ENCODE measurements at regions not wholly inside any gene's neighbourhood (a gene's known extent, or its start where the extent isn't known, plus 50 kb on each side); places are given as distances from the start of the nearest gene placed in this dataset.

DNA sequence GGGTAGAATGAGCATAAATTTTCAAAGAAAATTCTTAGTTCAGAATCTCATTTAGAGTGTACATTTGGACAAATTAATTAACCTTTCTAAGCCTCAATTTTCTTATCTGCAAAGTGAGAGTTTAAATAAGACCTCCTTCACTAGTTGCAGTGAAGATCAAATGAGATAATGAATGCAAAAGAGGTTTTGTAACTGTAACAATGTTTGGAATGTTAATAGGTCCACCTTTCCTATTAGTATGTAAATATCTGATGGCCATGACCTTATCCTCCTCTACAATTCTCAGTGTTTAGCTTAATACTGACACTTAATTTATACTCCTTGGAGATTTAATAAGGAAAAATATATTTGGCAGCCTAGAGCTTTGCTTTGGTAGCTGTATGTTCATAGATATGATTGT is 138.8 kb downstream of the GABRG1 start:
- no peak for DNase-seq (ENCODE audit: low read depth)

DNA sequence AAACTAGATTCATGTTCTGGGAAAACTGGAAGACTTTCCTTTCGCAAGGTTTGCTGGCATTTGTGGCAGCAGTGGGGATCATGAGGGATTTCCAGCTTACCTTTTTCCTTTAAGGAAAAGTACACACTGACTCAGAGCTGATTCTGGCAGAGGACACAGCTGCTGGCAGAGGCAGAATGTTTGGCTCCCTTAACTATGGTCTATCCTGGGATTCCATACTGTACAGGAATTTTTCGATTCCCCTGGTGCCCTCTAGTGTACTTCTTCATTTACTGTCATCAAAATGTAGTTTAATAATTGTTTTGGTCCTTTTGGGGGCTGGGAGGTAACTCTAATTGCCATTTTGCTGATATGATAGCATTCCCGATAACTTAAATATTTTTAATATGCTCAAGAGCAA is 152.7 kb downstream of the GABRG1 start:
- no peak for DNase-seq (ENCODE audit: low read depth)

DNA sequence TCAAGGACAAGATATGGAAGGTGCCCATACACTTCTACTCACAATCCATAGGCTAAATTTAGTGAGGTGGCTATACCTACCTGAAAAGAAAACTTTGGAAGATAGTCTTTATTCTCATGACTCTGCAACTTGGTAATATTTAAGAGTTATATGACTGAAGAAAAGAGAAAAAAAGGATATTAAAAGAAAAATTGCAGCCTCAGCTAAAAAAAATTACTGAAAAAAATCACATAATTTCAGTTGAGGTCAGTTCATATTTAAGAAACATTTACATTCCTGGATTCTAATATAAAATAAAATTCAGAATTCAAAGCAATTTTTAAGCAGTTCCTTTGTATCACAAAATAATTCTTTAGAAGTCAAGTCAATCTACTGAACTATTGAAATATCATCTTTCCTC is 166.5 kb downstream of the GABRG1 start:
- DNase-seq (ENCODE audit: low read depth), result no peak

DNA sequence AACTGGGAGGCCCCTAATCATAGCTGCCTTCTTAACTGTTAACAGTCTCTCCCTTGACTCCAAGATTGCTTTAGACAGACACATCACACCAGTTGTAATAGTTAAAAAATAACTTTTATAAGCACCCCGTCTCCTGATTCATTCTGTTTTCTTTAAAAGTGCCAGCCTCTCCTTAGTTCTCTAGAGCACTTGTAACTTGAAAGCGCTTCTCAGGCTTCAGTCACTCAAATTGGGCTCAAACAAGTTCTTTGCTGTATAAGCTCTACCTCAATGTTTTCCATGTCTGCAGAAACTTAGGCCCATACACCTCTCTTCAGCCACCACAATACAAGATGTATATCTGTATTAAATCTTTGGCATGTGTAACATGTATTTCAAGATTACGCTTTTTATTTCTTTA is 169.6 kb downstream of the GABRG1 start:
- no peak for DNase-seq (ENCODE audit: low read depth)

DNA sequence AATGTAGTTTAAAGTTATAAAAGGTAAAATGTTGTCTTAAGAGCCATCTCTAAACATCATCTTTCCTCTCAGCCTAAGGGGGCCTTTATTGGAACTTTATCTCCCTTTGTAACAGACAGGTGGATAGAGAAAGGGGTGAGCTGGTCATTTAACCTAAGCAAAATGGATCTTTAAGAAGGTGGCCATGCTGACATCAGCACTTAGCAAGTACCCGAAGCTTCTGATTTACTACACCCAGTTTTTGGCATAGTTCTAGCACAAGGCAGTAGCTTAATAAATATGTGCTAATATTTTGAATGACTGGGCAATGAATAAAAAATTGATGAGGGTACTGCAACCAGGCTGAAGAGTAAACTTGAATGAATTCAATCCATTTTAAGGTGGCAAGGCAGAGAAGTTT is 172.7 kb downstream of the GABRG1 start:
- no peak for DNase-seq (ENCODE audit: low read depth)

DNA sequence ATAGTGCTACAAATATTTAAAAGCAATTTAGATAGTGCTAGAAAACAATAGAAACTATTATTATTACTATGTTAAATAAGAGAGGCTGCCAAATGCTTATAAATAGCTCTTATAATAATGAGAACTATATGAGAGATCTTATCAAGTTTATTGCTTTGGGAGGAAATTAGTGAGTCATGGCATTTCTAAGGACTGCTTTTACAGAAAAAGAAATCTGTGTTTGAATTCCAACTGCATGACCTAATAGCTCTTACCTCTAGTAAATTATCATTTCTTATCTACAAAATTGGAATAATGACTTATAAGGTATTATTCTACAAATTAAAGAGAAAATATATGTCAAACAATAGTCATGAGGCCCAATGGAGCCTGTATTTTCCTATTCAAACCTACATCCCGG is 177.2 kb downstream of the GABRG1 start:
- no peak for DNase-seq (ENCODE audit: low read depth)

DNA sequence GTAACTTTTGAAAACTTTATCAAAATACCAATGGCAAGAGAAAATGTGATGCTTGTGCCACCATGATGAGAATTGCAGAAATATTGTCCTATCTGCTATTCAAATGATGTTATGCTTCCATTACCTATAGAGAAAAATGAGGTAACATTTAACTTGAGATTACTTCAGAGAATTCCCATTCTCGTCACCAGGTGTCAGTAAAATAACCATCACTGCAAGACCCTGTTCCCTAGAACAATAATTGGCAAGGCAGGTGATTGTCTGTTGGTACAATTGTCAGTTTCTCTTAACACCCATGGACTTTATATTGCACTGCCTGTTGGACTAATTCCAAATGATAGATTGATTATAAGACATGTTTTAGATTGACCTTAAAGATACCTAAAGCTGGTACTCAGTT is 179.9 kb downstream of the GABRG1 start:
- DNase-seq (ENCODE audit: low read depth), result no peak

DNA sequence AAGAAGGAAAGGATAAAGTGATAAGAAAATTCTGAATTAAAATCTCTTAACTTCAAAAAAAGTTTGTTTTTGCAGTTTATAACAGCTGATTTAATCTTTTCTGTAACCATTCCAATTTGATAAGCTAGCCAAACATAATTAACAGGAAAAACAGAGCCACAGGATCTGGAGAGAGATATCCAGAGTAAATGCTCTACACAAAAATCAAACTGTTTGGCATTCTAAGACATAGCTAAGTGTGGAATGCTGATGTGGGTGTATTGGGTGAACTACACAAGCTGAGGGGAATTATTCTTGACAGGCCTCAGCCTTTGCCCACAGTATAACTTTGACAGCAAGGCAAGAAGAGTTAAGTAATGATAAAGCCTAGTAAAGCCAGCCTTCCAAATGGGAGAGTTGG is 184.8 kb downstream of the GABRG1 start:
- DNase-seq (ENCODE audit: low read depth), result no peak

DNA sequence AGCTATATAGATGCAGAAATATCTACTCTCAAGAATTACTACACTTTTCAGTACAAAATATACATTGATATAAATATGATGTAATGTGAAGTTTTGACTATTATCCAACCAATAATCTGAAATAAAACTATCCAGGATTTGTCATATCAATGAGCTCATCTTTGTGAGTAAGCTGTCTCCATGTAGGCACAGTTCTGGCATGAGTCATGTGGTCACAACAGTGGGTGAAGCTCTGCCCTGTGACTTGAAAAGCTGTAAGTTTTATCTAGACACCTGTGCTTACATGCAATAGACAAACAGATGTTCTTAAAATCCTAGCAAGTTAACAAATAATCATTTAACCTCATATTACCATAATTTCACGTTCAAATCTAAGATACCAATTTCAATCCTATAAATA is 192.7 kb downstream of the GABRG1 start:
- no peak for DNase-seq (ENCODE audit: low read depth)

DNA sequence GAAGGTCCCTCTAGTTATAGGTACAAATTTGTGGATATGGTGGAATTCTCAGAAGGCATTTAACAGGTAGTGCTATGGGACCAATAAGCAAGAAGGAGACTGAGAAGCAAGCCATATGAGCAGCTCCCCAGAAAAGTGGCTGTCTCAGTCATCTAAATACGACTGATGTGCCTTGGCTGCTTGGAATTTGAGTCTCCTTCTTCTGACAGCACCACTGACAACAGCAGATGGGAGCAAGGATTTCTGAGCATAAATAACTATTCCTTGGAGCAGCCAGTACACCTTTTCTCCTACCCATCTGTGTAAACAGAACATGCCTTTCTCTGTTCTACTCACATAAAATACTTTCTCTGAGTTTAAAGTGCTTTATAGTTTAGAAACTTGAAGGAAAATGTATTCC is 196.2 kb downstream of the GABRG1 start:
- DNase-seq (ENCODE audit: low read depth), result no peak

DNA sequence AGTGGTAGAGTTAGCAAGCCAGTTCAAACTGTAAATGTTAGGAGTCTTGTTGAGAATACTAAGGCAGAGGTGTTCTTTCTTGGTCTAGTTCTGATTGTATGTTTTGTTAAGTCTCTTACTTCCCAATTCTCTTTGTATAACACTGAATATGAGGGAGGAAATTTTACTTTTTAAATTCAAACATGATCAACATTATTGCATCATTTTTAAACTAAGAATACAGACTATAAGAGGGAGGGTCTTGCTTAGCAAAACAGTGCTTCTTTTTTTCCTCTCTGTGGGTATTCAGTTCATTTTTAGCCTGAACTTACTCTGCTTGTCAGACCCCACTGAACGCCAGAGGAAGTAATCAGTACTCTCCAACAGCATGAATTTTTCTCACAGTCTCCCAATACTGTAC is 198.0 kb downstream of the GABRG1 start:
- no peak for DNase-seq (ENCODE audit: low read depth)

DNA sequence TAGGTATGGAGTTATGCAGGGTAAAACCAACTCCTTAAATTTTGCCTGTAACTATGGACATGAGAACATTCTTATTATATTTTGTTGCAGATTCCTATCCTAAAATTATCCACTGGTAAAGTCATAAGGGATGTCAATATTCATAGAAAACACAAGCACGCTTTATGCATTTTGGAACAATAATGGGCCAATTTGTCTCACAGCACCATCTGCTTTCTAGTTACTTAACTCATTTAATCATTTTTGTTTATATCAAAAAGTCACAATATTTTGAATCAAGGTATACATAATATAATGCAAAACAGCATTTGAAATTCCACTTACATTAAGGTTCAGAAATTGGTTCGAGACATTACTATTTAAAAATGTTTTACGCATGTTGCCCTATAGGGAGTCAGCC is 203.0 kb downstream of the GABRG1 start:
- DNase-seq (ENCODE audit: low read depth), result no peak

DNA sequence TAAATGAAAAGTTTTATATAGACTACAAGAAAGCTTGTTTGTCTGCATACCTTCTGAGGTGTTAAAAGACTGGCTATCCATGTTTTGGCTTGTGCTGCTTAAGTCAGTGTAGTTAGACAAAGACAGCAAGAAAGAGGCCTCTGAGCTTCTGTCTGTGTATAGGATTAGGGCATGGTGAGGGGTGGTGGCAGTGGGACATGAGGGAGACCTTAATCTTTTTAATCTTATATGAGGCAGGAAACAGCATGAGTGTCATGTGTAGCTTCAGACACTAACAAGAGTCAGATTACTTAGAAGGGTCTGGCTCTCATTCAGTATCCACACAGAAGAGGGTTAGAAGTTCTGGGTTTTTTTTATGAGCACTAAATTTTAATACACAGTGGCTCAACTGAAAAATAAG is 213.3 kb downstream of the GABRG1 start:
- DNase-seq (ENCODE audit: low read depth), result no peak

DNA sequence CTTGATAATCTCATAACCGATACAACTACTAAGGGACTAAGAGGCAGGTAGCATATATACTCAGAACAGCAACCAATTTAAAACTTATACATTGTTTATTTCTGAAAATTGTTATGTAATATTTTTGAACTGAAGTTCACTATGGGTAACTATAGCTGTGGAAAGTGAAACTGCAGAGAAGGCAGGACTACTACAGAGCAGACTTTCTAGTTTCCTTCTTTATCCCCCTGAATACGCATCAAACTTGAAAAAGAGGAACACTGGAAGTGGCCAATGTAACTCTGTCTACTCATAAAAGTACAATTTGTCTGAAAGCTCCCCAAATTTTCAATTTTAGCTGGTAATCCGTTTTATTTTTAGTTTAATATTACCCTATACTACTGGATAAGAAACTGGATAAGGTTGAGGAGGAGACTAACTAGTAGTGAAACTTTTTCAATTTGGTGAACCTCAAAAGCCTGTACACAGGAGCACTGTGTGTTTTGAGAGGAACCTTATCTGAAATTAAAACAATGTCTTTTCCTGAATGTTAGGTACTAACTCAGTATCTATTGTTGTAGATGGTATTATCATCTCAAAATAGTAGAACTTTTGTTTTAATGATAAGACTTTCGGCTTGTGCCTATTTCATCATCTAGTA is 225.8 kb downstream of the GABRG1 start:
- no peak for DNase-seq (ENCODE audit: low read depth)

DNA sequence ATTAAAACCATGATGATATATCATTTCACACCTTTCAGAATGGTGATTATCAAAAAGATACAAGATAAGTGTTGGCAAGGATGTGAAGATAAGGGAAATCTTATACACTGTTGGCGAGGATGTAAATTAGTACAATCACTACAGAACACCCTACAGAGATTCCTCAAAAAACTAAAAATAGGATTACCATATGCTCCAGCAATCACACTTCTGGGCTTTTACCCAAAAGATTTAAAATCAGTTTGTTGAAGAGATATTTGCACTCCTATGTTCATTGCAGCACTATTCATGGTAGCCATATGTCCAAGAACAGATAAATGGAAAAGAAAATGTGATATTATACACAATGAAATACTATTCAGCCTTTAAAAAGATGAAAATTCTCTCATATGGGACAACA is 240.4 kb downstream of the GABRG1 start:
- DNase-seq (ENCODE audit: low read depth), result no peak

DNA sequence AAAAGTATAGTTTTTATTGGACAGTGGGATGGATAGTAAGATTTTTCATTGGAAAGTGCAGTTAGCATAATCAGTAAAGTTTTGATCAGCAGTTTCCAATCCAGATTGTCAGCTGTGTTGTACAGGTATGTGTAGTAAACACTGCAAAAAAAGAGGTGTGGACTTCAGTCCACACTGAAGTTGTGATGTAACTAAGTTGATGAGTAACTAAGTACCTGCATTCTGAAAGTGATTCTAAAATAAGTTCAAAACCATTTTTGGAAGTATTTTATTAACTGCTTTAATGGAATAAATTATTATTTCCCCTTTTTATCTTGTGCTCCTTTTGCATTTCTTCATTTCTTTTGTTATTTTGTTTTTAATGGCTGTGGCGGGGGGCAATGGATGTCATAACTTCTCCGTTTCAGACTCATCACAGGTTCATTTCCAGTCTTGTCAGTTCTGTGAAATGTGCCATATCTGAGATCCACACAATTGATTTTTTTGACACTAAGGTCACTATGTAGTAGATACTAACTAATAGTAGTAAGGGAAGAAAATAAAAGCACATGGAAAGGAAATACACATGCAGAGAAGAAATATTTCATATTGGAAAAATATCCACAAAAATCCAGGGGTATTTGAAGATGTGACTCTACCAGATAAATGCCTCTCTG is 247.5 kb downstream of the GABRG1 start:
- no peak for DNase-seq (ENCODE audit: low read depth)

DNA sequence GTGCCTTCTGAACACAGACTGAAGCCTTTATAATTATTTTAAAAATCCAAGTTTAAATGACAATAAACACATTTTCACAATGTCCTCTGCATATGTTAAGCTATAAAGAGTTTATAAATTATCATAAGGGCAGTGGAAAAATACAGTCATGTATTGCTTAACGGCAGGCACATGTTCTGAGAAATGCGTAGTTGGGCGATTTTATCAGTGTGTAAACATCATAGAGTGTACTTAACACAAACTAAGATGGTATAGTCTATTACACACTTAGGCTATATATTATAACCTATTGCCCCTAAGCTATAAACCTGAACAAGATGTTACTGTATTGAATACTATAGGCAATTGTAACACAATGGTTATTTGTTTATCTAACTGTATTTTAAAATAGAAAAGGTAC is 254.7 kb downstream of the GABRG1 start:
- DNase-seq (ENCODE audit: low read depth), result no peak

DNA sequence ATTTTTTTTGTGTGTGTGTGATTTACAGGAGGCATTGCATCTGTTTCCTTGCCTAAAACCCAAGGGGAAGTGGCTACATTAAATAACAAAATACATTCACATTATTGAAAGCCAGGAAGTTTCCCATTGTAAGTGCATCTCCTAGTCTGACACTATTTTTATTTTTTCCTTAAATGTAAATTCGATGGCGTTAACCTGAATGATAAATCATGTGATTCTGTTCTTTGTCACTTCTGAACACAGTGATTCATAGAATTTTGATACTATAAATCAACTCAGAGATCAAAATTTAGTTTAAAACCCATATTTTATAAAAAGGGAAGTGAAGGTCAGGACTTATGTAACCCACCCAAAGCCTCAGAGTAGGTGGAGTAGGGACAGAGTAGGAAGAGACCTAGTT is 258.1 kb downstream of the GABRG1 start:
- DNase-seq (ENCODE audit: low read depth), result no peak

DNA sequence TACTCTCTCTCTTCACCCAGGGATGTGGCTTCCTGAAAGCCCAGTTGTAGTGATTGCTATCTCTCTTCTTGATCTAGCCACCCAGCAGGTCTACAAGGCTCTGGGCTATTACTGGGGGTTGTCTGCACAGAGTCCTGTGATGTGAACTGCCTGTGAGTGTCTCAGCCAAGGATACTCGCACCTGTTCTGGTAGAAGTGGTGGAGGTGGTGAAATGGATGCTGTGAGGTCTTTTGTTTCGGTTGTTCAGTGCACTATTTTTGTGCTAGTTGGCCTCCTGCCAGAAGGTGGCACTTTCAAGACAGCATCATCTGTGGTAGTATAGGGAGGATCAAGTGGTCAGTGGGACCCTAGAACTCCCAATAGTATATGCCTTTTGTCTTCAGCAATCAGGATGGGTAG is 268.0 kb downstream of the GABRG1 start:
- DNase-seq (ENCODE audit: low read depth), result no peak

DNA sequence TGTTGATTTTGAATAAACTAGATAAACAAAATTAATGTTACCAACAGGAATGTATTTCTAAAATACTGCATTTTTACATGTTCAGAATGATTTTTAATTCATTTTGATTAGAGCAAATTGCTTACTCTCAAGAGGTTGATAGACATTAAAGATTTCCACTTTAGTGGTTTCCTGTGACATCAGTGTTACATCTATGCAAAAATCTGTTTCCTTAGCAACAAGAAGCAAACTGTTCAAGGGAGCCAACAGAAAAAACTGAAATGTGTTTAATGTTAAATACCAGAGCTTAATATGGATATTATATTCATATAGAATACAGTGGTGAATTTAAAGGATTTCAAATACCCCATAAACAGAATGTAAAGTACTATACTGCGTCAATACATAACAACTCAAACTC is 277.8 kb downstream of the GABRG1 start:
- DNase-seq (ENCODE audit: low read depth), result no peak

DNA sequence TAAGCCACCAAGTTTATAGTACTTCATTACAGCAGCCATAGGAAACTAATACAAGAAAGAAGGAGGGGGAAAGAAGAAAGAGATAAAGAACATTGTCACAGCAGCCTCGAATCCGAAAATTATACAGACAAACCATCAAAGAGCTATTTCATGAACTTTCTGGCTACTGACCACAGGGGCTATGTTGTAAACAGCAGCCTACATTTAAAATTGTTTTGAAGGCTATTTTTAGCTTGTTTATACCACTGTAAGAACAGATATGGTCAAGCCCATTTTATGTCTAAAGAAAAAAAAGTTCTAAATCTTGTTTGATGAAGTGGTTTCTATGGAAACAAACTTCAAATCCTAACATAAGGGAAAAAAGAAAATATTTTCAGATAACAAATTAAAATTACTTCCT is 282.1 kb downstream of the GABRG1 start:
- no peak for DNase-seq (ENCODE audit: low read depth)

DNA sequence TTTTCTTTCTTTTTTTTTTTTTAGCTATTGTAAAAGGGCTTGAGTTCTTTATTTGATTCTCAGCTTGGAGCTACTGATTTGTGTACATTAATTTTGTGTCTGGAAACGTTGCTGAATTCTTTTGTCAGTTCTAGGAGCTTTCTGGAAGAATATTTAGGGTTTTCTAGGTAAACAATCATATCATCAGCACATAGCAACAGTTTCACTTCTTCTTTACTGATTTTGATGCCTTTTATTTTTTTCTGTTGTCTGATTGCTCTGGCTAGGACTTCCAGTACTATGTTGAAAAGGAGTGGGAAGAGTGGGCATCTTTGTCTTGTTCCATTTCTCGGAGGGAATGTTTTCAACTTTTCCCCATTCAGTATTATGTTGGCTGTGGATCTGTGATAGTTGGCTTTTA is 292.2 kb downstream of the GABRG1 start:
- DNase-seq (ENCODE audit: low read depth), result no peak

DNA sequence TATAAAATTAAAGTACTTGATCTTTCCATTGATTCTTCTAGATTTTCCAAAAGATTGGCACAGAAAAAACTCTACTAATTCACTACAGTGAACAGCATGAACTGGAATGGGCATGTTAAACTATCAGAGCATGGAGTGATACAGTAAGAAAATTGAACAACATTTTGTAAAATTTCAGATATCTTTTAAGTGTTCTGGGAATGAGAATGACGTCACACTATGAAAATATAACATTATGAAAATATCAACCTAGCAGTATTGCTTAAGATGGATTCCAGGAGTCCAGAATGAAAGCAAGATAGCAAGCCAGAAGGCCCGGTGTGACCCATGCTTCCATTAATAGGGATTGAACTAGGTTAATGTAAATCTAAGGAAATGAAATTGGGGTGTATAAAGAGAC is 319.9 kb downstream of the GABRG1 start:
- no peak for DNase-seq (ENCODE audit: low read depth)

DNA sequence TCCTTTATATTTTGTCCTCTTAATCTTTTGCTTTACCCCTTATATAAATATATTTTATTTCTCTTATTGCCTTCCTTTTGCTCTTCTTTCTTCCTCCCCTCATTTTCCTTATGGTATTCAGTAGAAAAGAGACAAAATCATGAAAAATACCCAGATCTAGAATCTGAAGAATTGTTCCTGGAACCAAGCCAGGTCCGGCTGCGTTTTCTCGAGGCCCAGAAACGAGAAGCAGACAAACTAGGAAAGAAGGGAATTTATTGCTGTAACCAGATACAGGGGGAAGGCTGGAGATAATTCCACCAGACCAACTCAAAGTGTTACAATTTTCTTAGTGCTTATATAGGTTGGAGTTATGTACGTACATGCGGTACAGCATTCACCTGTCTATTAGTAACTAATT is 328.7 kb downstream of the GABRG1 start:
- DNase-seq (ENCODE audit: low read depth), result no peak

Measured in fibroblast of the conjunctiva (primary cell).